Progenitor cell of endocrine pancreas (in vitro differentiated cells): ENCODE measurements at regions not wholly inside any gene's neighbourhood (a gene's known extent, or its start where the extent isn't known, plus 50 kb on each side); places are given as distances from the start of the nearest gene placed in this dataset.

Experiments used
- DNase-seq: peaks from one replicate; pipeline ENCODE4 v3.0.0; 2021; ENCODE audit warnings: low spot score; ENCODE audit not compliant: unreplicated experiment
- H3K27ac Mint-ChIP-seq: 2 replicates; pipeline ENCODE4 v1.8.0; 2021; ENCODE audit warnings: mild to moderate bottlenecking, moderate library complexity, mixed read lengths
- H3K27me3 Mint-ChIP-seq: 2 replicates; pipeline ENCODE4 v1.8.0; 2021; ENCODE audit warnings: mixed read lengths
- H3K36me3 Mint-ChIP-seq: 2 replicates; pipeline ENCODE4 v1.8.0; 2022; ENCODE audit warnings: mixed read lengths; ENCODE audit not compliant: insufficient read depth
- H3K4me1 Mint-ChIP-seq: 2 replicates; pipeline ENCODE4 v1.8.0; 2021; ENCODE audit warnings: low read depth, mixed read lengths
- H3K4me3 Mint-ChIP-seq: 2 replicates; pipeline ENCODE4 v1.8.0; 2021; ENCODE audit warnings: low read depth, mild to moderate bottlenecking, moderate library complexity, mixed read lengths
- H3K9me3 Mint-ChIP-seq: 2 replicates; pipeline ENCODE4 v1.8.0; 2021; ENCODE audit warnings: low read depth, mixed read lengths
- CTCF ChIP-seq: fragments of 200-600 bp; sonication (generic); IDR thresholded peaks from one replicate; pipeline ENCODE4 v1.5.0; 2021; ENCODE audit warnings: antibody characterized with exemption, mild to moderate bottlenecking; ENCODE audit not compliant: unreplicated experiment

- Mint-ChIP-seq H3K27ac (no peak overlapping the region), H3K4me3 (no peak overlapping the region), H3K4me1 (no peaks in the 10 kb centered on the region), H3K36me3 (peaks cover 3% of the 10 kb centered on the region), H3K27me3 (no peaks in the 10 kb centered on the region), H3K9me3 (peaks cover 49% of the 10 kb centered on the region)
- no peak for TF ChIP-seq CTCF
- no peak for DNase-seq
Measured at GRCh38 chr6:62645274-62645673, 359.2 kb upstream of the KHDRBS2 start.

- no peak overlapping the region for H3K27ac Mint-ChIP-seq
- DNase-seq = no peak
- H3K4me3 Mint-ChIP-seq = no peak overlapping the region
- H3K36me3 Mint-ChIP-seq = peaks cover 2% of the 10 kb centered on the region
- no peaks in the 10 kb centered on the region for H3K27me3 Mint-ChIP-seq
- no peaks in the 10 kb centered on the region for H3K4me1 Mint-ChIP-seq
- H3K9me3 Mint-ChIP-seq = peaks cover 28% of the 10 kb centered on the region
- TF ChIP-seq CTCF = no peak
Measured at GRCh38 chr6:62640749-62641148, 354.7 kb upstream of the KHDRBS2 start.

- H3K27me3 Mint-ChIP-seq = no peaks in the 10 kb centered on the region
- H3K4me3 Mint-ChIP-seq = no peak overlapping the region
- H3K9me3 Mint-ChIP-seq = no peaks in the 10 kb centered on the region
- H3K27ac Mint-ChIP-seq = no peak overlapping the region
- H3K4me1 Mint-ChIP-seq = peaks cover 3% of the 10 kb centered on the region
- H3K36me3 Mint-ChIP-seq = no peaks in the 10 kb centered on the region
- TF ChIP-seq CTCF = no peak
- DNase-seq = no peak
Measured at GRCh38 chr6:62626661-62627060, 340.6 kb upstream of the KHDRBS2 start.

- Mint-ChIP-seq H3K9me3 (no peaks in the 10 kb centered on the region), H3K4me1 (peaks cover 3% of the 10 kb centered on the region), H3K27ac (no peak overlapping the region), H3K4me3 (no peak overlapping the region), H3K36me3 (no peaks in the 10 kb centered on the region), H3K27me3 (no peaks in the 10 kb centered on the region)
- DNase-seq = no peak
- TF ChIP-seq CTCF = no peak
Measured at GRCh38 chr6:62623846-62624532, 338.0 kb upstream of the KHDRBS2 start.

- no peak overlapping the region for H3K27ac Mint-ChIP-seq
- peaks cover 4% of the 10 kb centered on the region for H3K9me3 Mint-ChIP-seq
- no peak overlapping the region for H3K4me3 Mint-ChIP-seq
- peak; percentile 19 for TF ChIP-seq CTCF
- H3K36me3 Mint-ChIP-seq = peaks cover 2% of the 10 kb centered on the region
- peaks cover 4% of the 10 kb centered on the region for H3K27me3 Mint-ChIP-seq
- H3K4me1 Mint-ChIP-seq = peaks cover 31% of the 10 kb centered on the region
- no peak for DNase-seq
Measured at GRCh38 chr6:62615366-62616015, 329.5 kb upstream of the KHDRBS2 start.
